ENCODE measurements at regions not wholly inside any gene's neighbourhood (a gene's known extent, or its start where the extent isn't known, plus 50 kb on each side); places are given as distances from the start of the nearest gene placed in this dataset.
"Not testable (repeated sequence)": the region's sequence is repeated elsewhere in the genome, so short reads cannot be mapped to it uniquely, and the experiment has no call there.

- TF ChIP-seq CTCF (IDR thresholded peaks at IDR 0.05; ENCODE audit: low read depth, low read length, missing control alignments): no peak
- Histone ChIP-seq H3K36me3 (replicated peaks) (no peaks in the 10 kb centered on the region), H3K27me3 (replicated peaks) (no peaks in the 10 kb centered on the region), H3K4me3 (ENCODE audit: low read depth, low read length) (no peak overlapping the region), H3K27ac (no peak overlapping the region)
- DNase-seq: no peak
- in situ Hi-C loops (cut with HindIII; ENCODE audit: low pct_ligation_motif_present, low sequenced_read_pairs): no loop called here
These were observed 262.1 kb downstream of the MYCN start for GRCh38 chr2:16202266-16203020.

GRCh38 chr2:16201848-16202247 lies 261.5 kb downstream of the MYCN start:
- Histone ChIP-seq H3K27ac (no peak overlapping the region), H3K36me3 (replicated peaks) (no peaks in the 10 kb centered on the region), H3K4me3 (ENCODE audit: low read depth, low read length) (no peak overlapping the region), H3K27me3 (replicated peaks) (no peaks in the 10 kb centered on the region)
- no peak for DNase-seq
- in situ Hi-C loops (cut with HindIII; ENCODE audit: low pct_ligation_motif_present, low sequenced_read_pairs): no loop called here
- TF ChIP-seq CTCF (IDR thresholded peaks at IDR 0.05; ENCODE audit: low read depth, low read length, missing control alignments): no peak

- no peak overlapping the region for H3K4me3 ChIP-seq (ENCODE audit: low read depth, low read length)
- H3K36me3 ChIP-seq (replicated peaks): no peaks in the 10 kb centered on the region
- no peaks in the 10 kb centered on the region for H3K27me3 ChIP-seq (replicated peaks)
- H3K27ac ChIP-seq: no peak overlapping the region
- TF ChIP-seq CTCF (IDR thresholded peaks at IDR 0.05; ENCODE audit: low read depth, low read length, missing control alignments): no peak
- DNase-seq: no peak
- in situ Hi-C loops (cut with HindIII; ENCODE audit: low pct_ligation_motif_present, low sequenced_read_pairs): no loop called here
These were observed 260.3 kb downstream of the MYCN start for GRCh38 chr2:16200554-16201193.

- Histone ChIP-seq H3K27me3 (replicated peaks) (no peaks in the 10 kb centered on the region), H3K36me3 (replicated peaks) (no peaks in the 10 kb centered on the region), H3K27ac (no peak overlapping the region), H3K4me3 (ENCODE audit: low read depth, low read length) (no peak overlapping the region)
- DNase-seq: no peak
- in situ Hi-C loops (cut with HindIII; ENCODE audit: low pct_ligation_motif_present, low sequenced_read_pairs): no loop called here
- no peak for TF ChIP-seq CTCF (IDR thresholded peaks at IDR 0.05; ENCODE audit: low read depth, low read length, missing control alignments)
These were observed 259.7 kb downstream of the MYCN start for GRCh38 chr2:16199882-16200553.

GRCh38 chr2:16199241-16199640 lies 258.9 kb downstream of the MYCN start:
- DNase-seq; H3K4me3 ChIP-seq (ENCODE audit: low read depth, low read length); H3K27ac ChIP-seq; in situ Hi-C loops (cut with HindIII; ENCODE audit: low pct_ligation_motif_present, low sequenced_read_pairs); H3K36me3 ChIP-seq (replicated peaks); H3K27me3 ChIP-seq (replicated peaks): not testable (repeated sequence)

GRCh38 chr2:16198166-16198912 lies 258.0 kb downstream of the MYCN start:
- H3K4me3 ChIP-seq (ENCODE audit: low read depth, low read length): no peak overlapping the region
- in situ Hi-C loops (cut with HindIII; ENCODE audit: low pct_ligation_motif_present, low sequenced_read_pairs): no loop called here
- no peak for DNase-seq
- H3K27ac ChIP-seq: no peak overlapping the region
- no peak for TF ChIP-seq CTCF (IDR thresholded peaks at IDR 0.05; ENCODE audit: low read depth, low read length, missing control alignments)
- no peaks in the 10 kb centered on the region for H3K27me3 ChIP-seq (replicated peaks)
- no peaks in the 10 kb centered on the region for H3K36me3 ChIP-seq (replicated peaks)

Measured in brain microvascular endothelial cell (primary cell).